ENCODE measurements at regions not wholly inside any gene's neighbourhood (a gene's known extent, or its start where the extent isn't known, plus 50 kb on each side); places are given as distances from the start of the nearest gene placed in this dataset.

GRCh38 chr14:65252482-65253255 is 150.4 kb upstream of the MAX start:
- no peak for DNase-seq

DNA sequence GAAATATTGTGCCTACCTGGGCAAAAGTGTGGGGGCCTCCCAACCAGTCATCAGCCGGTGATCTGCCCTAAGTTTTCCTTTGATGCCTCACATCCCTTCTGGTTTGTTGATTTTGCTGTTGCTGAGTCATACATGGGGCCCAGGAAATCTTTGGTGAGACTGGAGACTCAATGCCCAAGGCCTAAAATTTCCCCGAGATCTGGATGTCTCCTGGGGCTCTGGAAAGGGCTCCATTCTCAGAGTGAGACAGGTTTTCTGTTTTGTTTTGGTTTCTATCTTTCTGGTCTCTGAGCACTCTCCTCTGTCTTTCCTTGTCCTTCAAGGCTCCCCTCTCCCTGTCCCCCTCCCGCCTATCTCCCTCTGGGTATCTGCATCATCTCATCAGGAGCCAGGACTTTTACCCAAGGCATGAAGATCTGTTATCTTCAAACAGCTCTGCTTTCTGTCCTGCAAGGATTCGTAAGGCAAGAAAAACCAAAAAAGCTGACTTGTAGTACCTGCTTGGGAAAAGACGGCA is 152.8 kb upstream of the MAX start:
- DNase-seq: no peak

GRCh38 chr14:65255583-65256461 is 153.5 kb upstream of the MAX start:
- DNase-seq: no peak

DNA sequence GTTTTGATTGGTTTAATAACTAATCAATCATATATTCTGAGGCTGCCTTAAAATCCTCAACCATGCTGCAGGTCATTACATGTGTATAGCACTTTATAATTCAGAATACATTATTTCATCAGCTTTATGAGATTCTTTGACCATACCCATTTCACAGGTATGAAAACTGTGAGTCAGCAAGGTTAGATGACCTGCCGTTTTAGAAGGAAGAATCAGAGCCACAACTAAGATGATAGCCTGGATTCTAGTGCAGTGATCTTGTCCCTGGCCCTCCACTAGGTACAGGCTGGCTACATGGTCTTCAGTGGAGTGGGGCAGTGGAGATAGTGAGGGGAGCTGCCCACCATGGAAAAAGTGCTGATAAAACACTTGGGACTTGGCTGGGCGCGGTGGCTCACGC is 154.4 kb upstream of the MAX start:
- DNase-seq: no peak

- no peak for DNase-seq
Observed at GRCh38 chr14:65257425-65257824, 155.1 kb upstream of the FUT8 start.

- DNase-seq: no peak
Observed at GRCh38 chr14:65258391-65258790, 154.1 kb upstream of the FUT8 start.

DNA sequence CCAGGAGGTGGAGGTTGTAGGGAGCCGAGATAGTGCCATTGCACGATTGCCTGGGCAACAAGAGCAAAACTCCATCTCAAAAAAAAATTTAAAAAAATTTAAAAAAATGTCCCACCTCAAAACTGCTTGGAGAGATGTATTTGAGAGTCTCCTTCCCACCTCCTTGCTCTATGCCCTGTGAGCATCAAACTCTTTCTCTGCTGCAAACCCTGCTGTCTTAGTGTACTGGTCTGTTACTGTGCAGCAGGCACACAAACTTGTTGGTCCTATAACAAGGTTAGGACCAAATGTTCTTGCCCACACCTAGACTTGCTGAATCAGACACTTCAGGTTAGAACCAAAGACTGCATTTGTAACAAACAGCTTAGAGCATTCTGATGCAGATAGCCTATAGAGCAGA is 153.5 kb upstream of the FUT8 start:
- DNase-seq: no peak

DNA sequence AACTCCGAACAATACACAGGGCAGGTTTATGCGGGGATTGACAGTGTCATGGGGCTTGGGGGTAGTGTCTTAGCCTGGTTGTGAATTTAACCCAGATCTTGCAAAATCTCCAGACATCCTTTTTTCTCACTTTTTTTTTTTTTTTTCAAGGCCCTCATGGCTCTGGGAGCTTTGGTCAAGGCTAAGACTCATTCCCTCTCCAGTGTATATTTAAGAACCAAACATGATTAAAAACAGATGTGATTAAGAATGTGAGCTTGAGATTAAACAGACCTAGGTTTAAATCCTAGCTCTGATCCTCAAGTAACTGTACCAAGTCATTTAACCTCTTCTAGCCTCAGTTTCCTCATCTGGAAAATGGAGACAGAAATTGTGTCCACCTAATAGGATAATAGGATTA is 151.7 kb upstream of the FUT8 start:
- no peak for DNase-seq

GRCh38 chr14:65261425-65261920 is 151.1 kb upstream of the FUT8 start:
- no peak for DNase-seq

DNA sequence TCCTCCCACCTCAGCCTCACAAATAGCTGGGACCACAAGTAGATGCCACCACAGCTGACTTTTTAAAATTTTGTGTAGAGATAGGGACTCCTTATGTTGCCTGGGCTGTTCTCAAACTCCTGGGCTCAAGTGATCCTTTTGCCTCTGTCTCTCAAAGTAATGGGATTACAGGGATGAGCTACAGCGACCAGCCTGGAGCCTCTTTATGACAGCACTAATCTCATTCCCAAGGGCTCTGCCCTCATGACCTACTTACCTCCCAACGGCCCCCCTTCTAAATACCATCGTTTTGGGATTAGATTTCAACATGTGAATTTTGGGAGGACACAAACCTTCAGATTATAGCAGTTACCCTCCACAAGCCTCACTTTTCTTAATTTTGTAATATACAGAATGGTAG is 150.6 kb upstream of the FUT8 start:
- DNase-seq: no peak

GRCh38 chr14:65263177-65263788 is 149.2 kb upstream of the FUT8 start:
- no peak for DNase-seq

- no peak for DNase-seq
Observed at GRCh38 chr14:65267856-65268255, 144.7 kb upstream of the FUT8 start.

- DNase-seq: no peak
Observed at GRCh38 chr14:65268594-65268993, 143.9 kb upstream of the FUT8 start.

GRCh38 chr14:65269732-65270131 is 142.8 kb upstream of the FUT8 start:
- no peak for DNase-seq

GRCh38 chr14:65277027-65277426 is 135.5 kb upstream of the FUT8 start:
- DNase-seq: no peak

GRCh38 chr14:65277580-65278270 is 134.8 kb upstream of the FUT8 start:
- no peak for DNase-seq

- DNase-seq: no peak
Observed at GRCh38 chr14:65278589-65278988, 133.9 kb upstream of the FUT8 start.

DNA sequence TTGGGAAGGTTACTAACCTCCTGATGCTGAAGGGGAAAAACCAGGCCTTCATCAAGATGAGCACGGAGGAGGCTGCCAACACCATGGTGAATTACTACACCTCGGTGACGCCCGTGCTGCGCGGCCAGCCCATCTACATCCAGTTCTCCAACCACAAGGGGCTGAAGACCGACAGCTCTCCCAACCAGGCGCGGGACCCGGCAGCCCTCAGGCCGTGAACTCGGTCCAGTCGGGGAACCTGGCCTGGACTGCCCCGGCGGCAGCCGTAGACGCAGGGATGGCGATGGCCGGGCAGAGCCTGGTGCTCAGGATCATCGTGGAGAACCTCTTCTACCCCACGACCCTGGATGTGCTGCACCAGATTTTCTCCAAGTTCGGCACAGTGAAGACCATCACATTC is 133.0 kb upstream of the FUT8 start:
- DNase-seq: no peak

DNA sequence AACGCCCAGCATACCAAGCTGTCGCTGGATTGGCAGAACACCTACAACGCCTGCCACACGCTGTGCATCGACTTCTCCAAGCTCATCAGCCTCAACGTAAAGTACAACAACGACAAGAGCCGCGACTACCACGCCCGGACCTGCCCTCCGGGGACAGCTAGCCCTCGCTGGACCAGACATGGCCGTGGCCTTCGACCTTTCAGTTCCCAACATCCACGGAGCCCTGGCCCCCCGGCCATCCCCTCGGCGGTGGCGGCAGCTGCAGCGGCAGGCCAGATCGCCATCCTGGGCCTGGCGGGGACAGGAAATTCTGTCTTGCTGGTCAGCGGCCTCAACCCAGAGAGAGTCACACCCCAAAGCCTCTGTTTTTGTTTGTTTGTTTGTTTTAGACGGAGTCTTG is 132.6 kb upstream of the FUT8 start:
- no peak for DNase-seq

- DNase-seq: no peak
Observed at GRCh38 chr14:65280653-65281052, 131.9 kb upstream of the FUT8 start.

DNA sequence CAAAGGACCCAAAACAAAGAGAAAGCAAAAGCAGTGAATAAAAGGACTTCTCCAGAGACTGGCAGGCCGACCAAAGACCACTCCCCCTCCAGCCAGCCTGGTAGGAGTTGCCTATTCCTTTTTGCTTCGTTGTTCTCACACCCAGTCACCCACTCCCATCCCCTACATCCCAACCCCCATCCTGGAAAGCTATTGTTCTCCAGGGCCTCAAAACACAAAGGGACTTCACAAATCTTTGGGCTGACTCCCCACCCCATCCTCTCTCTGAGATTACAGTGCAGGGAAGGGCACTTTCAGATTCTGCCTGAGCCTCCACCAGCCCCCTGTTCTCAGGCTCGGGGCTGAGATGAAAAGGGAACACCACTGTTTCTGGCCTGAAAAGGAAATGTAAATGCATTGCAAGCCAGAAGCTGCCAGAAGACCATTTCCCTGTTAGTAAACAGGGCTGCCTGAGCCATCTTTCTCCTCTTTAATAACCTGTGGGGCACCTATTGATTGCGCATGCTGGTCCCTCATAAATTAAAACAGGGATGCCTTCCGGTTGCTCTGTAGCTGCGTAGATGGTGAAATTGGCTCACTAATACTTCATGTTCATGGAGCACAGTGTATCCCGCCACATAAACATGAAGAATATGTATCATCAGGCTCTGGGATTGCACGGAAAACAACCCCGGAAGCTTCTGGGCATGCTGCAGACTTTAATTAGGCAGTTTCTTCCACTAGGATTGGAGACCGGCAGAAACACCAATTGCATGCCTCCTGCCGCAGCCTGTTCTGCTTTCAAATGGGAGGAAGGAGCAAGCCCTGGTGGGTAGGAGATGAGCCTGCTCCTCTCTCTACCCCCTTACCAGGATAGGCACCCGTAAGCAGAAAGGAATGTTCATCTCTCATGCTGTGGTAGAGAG is 130.3 kb upstream of the FUT8 start:
- DNase-seq: no peak

DNA sequence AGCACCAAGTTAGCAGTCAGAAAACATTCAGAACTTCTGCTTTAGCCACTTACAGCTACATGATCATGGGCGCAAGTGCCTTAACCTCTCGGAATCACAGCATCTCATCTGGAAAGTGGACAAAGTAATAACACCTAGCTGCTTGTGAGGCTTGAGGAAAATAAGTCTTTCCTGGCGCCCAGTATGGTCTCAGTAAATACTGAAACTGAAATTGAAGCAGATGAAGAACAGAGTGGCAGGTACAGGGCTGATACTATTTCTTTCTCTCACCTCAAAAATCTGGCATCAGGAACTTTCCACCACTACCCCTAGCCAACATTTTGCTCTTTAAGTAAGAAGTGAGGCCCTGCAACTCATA is 129.7 kb upstream of the FUT8 start:
- no peak for DNase-seq
